Fibroblast of villous mesenchyme (primary cell): ENCODE measurements at regions not wholly inside any gene's neighbourhood (a gene's known extent, or its start where the extent isn't known, plus 50 kb on each side); places are given as distances from the start of the nearest gene placed in this dataset.

ENCODE experiments used
- DNase-seq: peaks from one replicate; pipeline ENCODE4 v3.0.0-alpha.2; 2010; ENCODE audit warnings: low read depth
- H3K4me3 ChIP-seq: 2 replicates; pipeline ENCODE4 v1.5.1; 2011; ENCODE audit warnings: low read depth, mild to moderate bottlenecking, low read length
- CTCF ChIP-seq: IDR thresholded peaks from 2 replicates; pipeline ENCODE4 v1.5.1; 2012; ENCODE audit warnings: low read depth, mild to moderate bottlenecking, low read length; ENCODE audit not compliant: insufficient read depth

GRCh38 chr16:87070657-87071056, 246.5 kb downstream of the C16orf95 start:
- no peak for TF ChIP-seq CTCF
- no peak overlapping the region for H3K4me3 ChIP-seq
- no peak for DNase-seq

- H3K4me3 ChIP-seq, result no peak overlapping the region
- no peak for TF ChIP-seq CTCF
- DNase-seq, result no peak
Observed at GRCh38 chr16:87072101-87072500, 245.1 kb downstream of the C16orf95 start.

GRCh38 chr16:87074641-87075318, 242.4 kb downstream of the C16orf95 start:
- no peak overlapping the region for H3K4me3 ChIP-seq
- TF ChIP-seq CTCF, result no peak
- DNase-seq, result no peak

GRCh38 chr16:87075319-87075860, 241.8 kb downstream of the C16orf95 start:
- DNase-seq, result no peak

GRCh38 chr16:87076331-87076949, 240.8 kb downstream of the C16orf95 start:
- no peak for TF ChIP-seq CTCF
- H3K4me3 ChIP-seq, result no peak overlapping the region
- no peak for DNase-seq

More at GRCh38 chr16:87075319-87075860, 241.8 kb downstream of the C16orf95 start:
- TF ChIP-seq CTCF, result no peak
- H3K4me3 ChIP-seq, result no peak overlapping the region

GRCh38 chr16:87076950-87077749, 240.0 kb downstream of the C16orf95 start:
- DNase-seq, result peak; percentile 57
- TF ChIP-seq CTCF, result peak; percentile 78
- H3K4me3 ChIP-seq, result no peak overlapping the region
